Activated T-cell treated with anti-CD3 and anti-CD28 coated beads, Interleukin-2, amount 50 U/mL, for 48 hours (primary cell): ENCODE measurements at regions not wholly inside any gene's neighbourhood (a gene's known extent, or its start where the extent isn't known, plus 50 kb on each side); places are given as distances from the start of the nearest gene placed in this dataset.
A peak's percentile ranks its signal among the peaks of the same experiment; 100 is the strongest.
"Not testable (repeated sequence)": the region's sequence is repeated elsewhere in the genome, so short reads cannot be mapped to it uniquely, and the experiment has no call there.

Source experiments
- DNase-seq, 2 experiments: peaks; one replicate each; pipeline ENCODE4 v3.0.0-alpha.2; 2020

DNA sequence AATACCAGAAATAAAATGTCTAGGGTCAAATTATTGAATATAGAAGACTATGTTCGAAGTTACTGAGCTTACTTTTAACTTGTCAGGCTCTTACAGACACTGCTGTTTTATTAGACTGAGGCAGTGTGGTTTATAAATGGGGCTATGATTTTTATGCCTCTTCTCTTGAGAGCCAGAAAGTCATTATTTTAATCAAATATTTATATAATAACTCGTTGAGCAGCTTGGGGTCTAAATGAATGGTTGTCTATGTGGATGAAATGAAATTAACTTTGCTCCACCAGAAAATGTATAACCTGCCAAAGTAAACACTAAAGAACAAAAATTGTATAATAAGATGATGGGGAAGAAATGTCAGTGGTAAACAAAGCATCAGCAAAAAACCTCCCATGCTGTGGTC, 175.6 kb upstream of the THSD7A start:
- DNase-seq, result no peak

DNA sequence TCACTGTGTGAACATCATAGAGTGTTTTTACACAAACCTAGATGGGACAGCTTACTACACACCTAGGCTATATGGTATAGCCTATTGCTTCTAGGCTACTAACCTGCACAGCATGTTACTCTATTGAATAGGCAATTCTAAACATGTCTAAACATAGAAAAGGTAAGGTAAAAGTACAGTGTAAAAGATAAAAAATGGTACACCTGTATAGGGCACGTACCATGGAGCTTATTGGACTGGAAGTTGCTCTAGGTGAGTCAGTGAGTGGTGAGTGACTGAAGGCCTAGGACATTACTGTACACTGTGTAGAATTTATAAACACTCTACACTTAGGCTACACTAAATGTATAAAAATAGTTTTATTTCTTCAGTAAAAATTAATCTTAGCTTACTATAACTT, 182.0 kb upstream of the THSD7A start:
- no peak for DNase-seq

DNA sequence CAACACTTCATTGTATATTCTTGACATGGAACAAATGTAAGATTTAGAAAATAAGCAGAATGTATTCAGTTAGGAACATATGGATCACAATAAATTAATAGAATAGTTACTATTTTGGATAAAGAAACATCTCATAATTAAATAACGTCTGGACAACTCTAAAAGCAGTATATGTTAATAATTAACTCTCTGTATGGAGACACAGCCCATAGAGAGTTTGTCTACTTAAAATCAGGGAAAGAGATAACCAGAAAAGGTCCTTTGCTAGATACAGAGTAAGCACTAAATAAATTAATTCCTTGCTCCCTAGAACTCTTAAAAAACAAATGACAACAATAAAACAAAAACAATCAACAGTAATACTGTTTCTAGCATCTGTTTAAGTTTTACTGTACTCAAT, 184.4 kb upstream of the THSD7A start:
- no peak for DNase-seq

DNA sequence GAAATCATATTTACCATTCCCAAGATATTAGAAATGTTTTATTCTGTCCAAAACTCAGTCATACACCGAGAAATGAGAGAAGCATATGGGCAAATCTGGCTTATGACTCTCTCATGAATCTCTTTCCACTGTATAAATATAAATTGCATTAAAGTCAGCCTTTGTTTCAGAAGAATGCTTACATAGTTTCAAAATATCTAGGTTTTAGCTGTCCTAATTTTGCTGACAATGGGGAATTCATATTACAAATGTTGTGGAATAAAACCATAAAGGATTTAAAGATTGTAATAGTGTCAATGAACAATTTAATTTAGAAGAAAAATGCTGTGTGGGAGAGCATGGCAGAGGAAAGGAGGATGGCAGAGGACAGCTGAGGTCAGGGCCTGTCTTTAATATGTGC, 185.0 kb upstream of the THSD7A start:
- no peak for DNase-seq

DNA sequence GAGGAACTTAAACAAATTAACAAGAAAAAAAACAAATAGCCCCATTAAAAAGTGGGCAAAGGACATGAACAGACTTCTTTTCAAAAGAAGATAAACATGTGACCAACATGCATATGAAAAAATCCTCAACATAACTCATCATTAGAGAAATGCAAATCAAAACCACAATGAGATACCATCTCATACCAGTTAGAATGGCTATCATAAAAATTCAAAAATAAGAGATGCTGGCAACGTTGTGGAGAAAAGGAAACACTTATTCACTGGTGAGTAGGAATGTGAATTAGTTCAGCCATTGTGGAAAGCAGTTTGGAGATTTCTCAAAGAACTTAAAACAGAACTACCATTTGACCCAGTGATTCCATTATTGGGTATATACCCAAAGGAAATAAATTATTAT, 189.1 kb upstream of the TMEM106B start:
- DNase-seq, result not testable (repeated sequence)

DNA sequence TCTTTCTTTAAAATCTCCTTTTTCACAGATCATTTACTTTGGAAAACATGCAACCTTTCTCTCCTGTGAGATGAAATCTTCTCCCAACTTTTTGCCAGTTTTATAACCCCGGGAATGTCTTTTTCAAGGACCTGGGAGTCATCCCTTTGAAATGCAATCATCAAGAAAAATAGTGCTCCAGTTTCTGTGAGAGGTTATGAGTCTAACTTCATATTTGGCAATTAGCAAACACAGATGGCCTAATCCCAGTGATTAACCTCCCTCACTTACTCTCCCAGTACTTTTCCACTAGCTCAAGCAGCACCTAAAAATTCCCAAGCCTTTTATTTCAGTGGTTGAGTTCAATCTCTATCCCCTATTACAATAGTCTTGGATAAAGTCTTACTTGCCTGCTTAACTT, 185.8 kb upstream of the TMEM106B start:
- no peak for DNase-seq

DNA sequence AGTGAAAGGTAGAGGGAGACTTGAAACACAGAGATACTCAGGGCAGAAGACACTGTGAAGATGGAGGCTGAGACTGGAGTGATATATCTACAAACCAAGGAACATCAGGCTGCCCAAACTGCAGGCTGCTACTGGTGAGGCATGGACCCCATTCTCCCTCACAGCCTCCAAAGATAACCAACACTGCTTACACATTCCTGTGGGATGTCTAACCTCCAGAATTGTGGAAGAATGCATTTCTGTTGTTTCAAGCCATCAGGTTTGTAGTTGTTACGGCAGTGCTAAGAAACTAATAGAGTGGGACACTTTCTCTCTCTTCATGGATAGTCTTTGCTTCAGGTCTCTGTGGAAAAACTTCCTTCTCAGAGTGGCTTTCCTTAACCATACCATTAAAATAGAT, 182.6 kb upstream of the TMEM106B start:
- no peak for DNase-seq

DNA sequence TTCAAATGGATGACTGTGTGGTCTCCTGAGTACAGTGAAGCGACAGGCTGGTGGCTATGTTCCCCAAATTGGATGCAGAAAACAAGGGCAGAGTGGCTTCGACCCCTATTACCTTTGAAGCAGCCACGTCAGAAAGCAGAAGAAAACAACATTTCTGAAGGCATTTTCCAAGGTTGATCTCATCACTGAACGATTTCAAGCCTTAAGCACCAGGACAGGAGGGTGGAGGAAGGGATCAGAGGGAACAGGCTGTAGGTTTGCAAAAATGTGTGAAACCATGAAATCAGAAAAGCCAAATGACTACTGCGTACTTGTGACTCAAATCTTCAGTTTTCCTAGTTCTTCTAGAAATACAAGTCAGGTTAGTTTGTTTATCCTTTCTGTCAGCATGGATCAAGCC, 181.0 kb upstream of the TMEM106B start:
- no peak for DNase-seq

DNA sequence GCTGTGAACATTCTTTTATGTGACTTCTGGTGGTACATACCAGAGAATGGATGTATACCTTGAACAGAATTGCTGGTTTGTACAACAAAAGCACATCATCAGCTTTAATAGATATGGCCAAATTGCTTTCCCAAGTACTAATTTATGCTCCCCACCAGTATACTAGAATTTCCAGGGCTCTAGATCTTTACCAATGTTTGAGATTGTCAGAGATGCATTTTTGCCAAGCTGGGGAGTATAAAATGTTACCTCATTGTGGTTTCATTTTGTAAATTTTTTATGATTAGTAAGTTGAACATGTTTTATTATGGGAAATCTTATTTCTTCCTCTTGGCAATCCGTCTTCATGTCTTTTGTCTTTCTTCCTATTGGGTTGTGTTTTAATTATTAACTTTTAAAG, 179.9 kb upstream of the TMEM106B start:
- DNase-seq, result no peak

DNA sequence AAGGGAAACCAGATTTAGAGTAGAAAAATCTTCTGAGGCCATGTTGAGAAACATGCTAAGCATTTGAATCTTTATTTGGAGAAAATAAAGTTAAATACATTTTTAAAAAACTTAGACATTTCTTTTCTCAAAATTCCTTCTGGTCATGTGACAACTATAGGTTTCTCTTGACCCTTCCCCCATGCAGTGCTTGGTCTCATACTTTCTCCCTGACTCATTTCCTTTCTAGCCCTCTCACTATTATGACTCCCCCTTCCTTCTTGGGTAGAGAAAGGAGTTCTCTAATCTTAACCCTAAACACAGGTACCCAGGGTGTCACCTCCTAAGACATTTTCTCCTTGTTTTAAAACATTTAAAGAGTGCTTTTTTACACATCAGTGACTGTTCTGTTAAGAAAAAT, 179.5 kb upstream of the TMEM106B start:
- no peak for DNase-seq

DNA sequence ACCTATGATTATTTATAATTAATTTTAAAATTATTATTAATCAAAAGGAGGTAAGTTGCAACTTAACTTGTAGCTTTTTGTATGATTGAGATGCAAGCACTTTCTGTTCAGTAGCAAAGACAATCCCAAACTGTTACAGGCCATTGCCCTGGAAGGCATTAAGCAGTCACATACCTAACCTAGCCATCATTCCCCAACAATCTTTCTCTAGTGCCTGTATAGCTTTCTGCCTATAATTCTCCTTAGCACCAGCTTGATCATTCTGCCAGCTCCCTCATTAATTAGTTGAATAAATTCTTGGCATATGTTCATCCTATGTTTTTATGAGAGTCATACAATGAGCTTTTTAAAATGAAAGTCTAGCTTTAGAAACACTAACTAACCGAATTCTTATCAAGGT, 178.9 kb upstream of the TMEM106B start:
- DNase-seq, result no peak

DNA sequence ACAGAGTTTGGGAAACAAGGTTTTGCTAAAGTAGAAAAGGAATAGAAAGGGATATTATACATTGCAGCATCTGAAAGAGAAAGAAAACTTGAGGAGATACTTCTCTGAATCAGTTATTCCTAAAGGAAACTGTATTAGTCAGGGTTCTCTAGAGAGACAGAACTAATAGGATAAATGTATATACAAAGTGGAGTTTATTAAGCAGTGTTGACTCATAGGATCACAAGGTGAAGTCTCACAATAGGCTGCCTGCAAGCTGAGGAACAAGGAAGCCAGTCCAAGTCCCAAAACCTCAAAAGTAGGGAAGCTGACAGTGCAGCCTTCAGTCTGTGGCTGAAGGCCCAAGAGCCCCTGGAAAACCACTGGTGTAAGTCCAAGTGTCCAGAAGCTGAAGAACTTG, 167.6 kb upstream of the TMEM106B start:
- not testable (repeated sequence) for DNase-seq

DNA sequence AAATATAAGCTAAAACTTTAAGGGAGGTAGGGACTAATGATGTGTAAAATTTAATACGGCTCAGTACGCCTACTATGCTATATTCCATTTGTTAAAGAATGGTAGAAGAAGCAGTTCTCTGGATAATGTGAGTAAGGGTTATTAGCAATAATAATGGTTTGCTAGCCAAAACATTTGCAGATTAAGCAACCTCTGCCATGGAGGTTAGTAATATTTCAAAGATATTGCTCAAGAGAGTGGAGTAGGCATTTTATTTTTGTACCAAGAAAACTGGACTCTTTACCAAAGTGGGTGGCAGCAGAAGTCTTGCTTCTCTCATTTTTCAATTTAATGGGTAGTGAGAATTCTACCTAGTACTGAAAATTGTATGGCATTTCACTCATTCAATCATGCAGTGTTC, 158.9 kb upstream of the TMEM106B start:
- DNase-seq, result no peak

DNA sequence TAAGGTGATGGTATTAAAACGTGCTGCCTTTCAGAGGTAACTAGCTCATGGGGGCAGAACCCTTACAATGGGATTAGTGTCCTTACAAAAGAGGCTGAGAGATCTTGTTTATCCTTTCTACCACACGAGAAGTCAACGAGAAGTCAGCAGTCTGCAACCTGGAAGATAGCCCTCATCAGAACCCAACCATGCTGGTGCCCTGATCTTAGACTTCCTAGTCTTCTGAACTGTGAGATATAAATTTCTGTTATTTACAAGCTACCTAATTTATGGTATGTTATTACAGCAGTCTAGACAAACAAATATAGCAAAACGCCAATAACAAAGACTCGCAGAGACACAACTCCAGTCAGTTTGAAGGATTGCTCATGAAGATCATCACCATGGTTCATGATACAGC, 157.5 kb upstream of the TMEM106B start:
- no peak for DNase-seq

DNA sequence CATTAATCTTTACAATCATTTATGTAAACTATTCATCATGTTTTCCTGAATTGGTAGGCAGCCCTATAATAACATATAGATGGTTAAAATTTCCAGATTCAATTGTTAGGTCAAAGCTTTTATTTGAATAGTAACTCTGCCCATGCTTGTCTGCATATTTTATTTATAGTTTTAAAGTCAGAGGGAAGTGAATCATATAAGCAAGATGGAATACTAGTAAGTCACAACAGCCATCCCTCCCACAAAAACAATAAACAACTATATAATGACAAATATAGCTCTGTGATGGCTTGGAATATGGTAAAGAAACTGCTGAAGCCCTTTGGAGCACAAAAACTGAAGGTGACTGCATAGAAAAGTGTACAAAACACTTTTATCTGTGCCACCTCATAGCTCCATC, 156.3 kb upstream of the TMEM106B start:
- no peak for DNase-seq

DNA sequence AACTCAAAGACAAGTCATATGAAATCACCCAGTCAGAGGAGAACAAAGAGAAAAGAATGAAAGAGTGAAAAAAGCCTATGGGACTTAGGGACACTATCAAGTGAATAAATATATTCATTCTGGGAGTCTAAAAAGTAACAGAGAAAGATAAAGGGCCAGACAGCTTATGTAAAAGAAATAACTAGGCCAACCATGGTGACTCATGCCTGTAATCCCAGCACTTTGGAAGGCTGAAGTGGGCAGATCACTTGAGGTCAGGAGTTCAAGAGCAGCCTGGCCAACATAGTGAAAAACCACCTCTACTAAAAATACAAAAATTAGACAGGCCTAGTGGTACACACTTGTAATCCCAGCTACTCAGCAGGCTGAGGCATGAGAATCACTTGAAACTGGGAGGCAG, 154.7 kb upstream of the TMEM106B start:
- DNase-seq, result no peak

DNA sequence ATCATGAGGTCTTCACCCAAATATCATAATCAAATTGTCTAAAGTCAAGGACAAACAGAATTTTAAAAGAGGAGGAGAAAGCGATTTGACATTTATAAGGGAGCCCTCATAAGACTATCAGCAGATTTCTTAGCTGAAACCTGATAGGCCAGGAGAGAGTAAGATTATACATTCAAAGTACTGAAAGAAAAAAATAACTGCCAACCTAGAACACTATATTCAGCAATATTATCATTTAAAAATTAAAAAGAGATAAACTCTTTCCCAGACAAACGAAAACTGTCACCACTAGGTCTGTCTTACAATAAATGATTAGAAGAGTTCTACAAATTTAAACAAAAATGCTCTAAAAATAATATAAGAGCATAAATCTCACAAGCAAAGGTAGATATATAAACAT, 154.1 kb upstream of the TMEM106B start:
- no peak for DNase-seq

DNA sequence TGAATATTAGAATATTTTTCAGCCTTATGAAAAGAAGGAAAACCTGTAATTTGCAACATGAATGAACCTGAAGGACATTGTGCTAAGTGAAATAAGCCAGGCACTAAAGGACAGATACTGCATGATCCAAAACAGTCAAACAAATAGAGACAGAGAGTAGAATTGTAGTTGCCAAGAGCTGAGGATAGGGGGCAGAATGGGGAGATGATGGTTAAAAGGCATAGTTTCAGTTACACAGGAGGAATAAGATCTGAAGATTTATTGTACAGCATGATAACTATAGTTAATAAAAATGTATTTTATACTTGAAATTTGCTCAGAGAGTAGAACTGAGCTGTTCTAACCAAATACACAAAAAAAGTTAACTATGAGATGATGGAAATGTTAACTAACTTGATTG, 149.0 kb upstream of the TMEM106B start:
- no peak for DNase-seq

DNA sequence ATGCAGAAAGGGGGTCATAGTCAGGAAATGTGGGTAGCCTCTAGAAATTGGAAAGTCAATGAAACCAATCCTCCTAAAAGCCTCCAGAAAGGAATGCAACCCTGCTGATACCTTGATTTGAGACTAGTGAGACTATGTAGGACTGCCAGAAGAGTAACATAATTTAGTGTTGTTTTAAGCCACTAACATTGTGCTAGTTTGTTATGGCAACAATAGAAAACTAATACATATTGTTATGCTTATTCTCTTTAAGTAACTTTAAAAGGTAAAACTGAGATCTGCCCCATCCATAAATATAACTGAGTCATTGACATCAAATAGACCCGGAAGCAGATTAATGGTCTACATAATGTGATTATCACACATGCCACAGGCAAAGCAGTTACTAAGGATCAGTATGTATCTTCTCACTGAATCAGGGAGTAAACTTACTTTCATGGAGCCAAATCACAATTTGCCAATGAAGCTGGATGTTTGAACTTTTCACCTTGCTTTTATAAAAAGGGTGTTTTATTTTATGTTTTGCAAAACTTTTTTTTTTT, 146.4 kb upstream of the TMEM106B start:
- no peak for DNase-seq

DNA sequence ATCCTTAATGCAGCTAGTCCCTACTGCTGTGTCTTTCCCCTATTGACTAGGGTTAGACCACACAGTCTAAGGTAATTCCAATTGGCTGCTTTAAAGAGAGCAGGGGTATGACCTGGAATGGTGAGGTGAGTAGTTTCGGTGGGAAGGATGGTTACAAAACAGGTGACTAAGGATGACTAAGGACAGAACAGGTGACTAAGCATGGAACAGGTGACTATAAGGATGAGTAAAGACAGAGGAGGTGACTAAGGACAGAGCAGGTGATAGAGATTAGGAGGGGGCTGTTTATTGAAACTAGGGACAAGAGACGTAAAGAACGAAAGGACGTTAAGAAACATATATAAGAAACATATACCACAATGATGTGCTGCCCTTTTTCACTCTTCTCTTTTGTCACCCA, 145.1 kb upstream of the TMEM106B start:
- peak in 1 of 2 experiments; percentile 16 for DNase-seq

DNA sequence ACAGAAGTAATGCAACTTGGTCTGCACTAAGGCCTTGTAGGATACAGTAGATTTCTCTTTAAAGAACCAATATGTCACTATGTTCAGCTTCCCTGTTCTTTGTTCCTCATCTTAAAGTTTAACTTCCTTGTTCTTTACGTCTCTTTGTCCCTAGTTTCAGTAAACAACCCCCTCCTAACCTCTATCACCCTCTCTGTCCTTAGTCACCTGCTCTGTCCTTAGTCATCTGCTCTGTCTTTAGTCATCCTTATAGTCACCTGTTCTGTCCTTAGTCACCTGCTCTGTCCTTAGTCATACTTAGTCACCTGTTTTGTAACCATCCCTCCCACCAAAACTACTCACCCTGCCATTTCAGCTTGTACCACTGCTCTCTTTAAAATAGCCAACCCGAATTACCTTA, 144.6 kb upstream of the TMEM106B start:
- DNase-seq, result no peak

DNA sequence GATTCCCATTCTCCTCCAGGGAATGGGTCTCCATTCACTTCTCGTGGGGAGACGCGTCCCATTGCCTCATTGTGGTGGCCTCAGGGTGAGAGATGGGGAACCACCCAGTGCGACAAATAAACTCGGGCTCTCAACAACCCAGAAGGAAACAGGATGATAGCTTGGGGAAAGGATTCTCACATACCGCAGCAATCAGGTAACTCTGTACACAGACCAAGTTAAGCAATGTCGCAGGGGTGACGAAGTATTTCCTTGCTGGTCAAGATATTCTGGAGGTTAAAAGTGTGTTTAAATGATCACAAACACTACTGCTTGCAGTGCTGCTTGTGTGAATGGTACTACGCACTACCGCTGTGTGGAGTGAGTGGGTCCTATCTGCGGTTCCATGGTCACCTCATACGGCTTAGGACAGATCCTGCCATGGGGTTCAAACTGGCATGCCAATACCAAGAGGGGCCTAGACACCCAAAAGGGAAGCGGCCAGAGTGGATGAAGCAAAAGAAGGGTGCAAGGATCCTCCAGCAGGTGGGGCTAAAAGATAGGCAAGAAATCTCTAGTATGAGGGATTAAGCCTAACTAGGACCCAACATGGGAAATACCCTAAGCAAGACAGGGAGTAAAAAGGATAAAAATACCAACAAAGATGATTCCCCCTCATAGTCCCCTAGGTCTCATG, 143.8 kb upstream of the TMEM106B start:
- DNase-seq, result peak; percentile 56 to 57

DNA sequence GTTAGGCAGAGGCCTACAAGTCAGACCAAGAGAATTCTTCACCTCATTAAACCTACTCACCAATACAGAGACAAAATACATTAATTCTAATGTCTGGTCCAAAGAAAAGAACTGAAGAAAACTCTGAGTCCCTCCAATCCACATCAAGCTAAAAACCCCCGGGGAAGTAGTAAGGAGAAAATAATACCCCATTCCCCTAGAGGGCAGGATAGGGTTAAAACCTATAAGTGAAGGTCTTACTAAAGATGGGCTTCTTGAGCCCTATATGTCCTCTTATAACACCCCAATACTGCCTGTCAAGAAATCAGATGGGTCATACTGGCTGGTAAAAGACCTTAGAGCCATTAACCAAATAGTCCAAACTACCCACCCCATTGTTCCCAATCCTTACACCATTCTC, 141.3 kb upstream of the TMEM106B start:
- no peak for DNase-seq

DNA sequence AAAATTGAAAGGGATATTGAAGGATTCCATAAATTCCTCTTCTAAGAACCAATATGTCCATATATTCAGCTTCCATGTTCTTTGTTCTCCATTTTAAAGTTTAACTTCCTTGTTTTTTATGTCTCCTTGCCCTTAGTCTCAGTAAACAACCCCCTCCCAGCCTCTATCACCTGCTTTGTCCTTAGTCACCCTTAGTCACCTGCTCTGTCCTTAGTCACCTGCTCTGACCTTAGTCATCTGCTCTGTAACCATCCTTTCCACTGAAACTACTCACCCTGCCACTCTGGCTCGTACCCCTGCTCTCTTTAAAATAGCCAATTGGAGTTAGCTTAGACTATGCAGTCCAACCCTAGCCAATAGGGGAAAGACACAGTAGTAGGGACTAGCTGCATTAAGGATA, 136.2 kb upstream of the TMEM106B start:
- DNase-seq, result no peak

DNA sequence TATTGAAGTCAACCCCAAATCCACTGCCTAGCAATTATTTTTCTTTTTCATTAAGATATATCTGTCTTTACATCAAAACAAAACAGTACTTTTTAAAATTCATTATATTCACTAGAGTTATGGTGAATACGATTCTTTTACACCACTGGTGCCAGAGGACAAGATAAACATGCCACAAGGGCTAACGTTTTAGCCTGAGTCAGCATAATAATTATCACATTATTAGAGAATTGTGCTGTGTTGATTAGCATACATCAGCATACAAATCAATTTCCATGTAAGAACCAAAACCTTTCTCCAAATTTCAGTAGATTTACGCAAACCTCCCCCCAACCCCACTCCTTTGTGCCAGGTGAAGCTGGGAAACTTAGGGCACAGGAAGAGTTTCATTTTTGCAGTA, 131.1 kb upstream of the TMEM106B start:
- DNase-seq, result no peak
